Stimulated activated CD8-positive, alpha-beta memory T cell treated with anti-CD3 and anti-CD28 coated beads, Interleukin-2, amount 100 ng/mL, for 1 hour (primary cell): ENCODE measurements at regions not wholly inside any gene's neighbourhood (a gene's known extent, or its start where the extent isn't known, plus 50 kb on each side); places are given as distances from the start of the nearest gene placed in this dataset.
"Not testable (repeated sequence)": the region's sequence is repeated elsewhere in the genome, so short reads cannot be mapped to it uniquely, and the experiment has no call there.

ENCODE experiments used
- DNase-seq, 2 donors: peaks; one replicate each; pipeline ENCODE4 v3.0.0-alpha.2; 2020; ENCODE audit warnings: low read depth in 2 of 2

DNA sequence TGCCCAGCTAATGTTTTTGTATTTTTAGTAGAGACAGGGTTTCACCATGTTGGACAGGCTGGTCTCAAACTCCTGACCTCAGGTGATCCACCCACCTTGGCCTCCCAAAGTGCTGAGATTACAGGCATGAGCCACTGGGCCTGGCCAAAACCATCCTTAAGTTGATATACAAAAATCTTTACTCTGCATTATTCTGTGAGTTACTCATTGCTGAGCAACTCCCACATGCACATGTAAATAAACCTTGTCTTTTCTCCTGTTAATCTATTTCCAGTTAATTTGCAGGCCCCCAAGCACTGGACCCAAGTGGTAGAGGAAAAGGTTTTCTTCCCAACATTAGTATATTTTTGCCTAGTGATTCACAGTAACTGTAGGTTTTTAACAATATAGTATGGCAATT, 242.8 kb downstream of the KLF5 start:
- DNase-seq: not testable (repeated sequence)

DNA sequence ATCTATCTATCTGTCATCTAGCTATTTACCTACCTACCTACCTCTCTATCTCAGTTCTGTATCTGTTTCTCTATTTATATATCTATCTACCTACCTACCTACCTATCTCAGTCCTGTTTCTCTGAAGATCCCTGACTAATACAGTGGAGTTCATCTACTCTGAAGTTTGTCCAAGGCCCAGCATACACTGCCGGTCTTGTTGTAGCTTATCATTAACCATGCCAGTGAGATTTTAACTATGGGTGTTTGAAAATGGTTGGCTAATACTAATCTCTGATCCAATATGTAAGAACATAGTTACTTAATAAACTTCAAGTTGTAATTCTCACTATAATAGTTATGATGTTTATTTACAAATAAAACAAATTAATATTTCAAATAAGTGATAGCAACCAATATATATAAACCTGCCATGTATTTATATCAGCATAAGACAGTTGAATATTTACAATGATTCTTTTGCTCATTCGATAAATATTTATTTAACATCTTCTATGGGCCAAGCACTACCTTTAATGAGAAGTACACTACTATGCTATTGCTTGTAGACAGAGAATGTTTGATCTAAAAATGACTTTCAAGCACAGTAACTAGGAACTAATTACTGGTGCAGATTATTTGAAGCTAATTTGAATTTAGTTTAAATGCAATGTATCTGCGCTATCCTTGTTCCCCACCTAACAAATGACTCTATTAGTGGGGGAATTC, 242.1 kb downstream of the KLF5 start:
- DNase-seq: no peak

DNA sequence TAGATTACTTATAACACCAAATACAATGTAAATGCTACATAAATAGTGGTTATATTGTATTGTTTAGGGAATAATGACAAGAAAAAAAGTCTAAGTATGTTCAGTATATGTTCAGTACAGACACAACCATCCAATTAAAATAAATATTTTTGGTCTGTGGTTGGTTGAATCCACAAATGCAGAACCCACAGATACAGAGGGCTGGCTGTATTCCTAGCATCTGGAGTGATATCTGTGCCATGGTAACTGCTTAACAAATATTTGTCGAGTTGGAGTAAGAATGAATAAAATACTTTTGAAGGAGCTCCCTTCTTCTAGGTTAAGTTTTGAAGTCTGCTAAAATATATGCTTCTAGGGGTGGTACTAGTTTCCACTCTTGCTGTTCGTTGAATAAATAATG, 241.0 kb downstream of the KLF5 start:
- DNase-seq: no peak

DNA sequence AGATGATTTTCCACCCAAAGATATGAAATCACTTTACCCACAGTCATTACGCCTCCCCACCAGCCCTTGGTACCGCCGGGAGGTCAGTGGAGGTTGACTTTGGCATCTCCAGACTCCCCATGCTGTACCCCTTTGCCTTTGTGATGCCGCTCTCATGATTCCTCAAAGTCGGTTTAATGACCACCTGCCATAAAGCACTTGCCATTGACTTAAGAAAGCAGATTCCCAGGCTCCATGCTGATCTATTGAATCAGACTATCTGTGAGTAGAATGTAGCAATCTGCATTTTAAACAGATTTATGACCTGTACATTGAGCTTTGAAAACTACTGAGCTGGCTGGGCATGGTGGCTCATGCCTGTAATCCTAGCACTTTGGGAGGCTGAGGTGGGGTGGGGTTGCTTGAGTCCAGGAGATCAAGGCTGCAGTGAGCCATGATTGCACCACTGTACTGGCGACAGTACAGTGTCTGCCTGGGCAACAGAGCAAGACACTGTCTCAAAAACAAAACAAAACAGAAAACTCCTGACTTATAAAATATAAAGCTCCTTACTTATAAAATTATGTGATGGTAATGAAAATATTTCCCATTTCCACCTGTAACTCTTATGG, 235.2 kb downstream of the KLF5 start:
- DNase-seq: no peak

DNA sequence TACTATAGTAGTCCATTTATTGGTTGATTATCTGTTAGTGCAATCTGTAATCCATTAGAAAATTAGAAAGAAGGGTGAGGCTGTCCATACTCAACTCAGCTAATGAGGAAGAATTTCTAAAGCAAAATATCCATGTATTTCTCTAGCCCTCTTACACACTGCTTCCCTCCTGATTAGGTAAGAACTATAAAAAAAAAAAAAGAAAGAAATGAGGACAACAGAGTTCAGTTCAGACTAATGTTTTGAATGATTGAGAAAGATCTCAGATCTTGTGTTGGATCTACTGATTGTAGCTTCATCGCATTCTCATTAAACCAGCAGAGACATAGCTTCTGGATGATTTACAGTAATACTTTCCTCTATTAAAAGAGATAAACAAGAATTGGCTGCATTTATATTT, 233.3 kb downstream of the KLF5 start:
- no peak for DNase-seq

DNA sequence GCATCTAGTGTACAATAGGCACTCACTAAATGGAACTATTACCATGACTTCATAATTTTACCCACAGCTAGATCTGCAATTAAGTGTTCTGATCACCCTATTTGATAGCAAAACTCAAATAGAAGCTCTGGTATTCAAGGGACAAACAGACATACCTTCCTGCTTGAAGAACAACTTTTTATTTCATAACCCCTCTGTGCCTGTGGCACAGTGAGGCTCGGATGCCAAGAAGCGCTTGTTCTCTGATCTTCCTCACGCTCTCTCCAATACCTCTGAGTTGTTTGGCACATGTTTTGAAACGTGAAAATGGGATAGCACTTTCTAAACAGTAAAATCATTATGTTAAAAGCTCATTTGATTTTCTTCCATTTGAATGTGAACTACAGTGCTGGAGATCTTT, 232.0 kb downstream of the KLF5 start:
- DNase-seq: no peak

DNA sequence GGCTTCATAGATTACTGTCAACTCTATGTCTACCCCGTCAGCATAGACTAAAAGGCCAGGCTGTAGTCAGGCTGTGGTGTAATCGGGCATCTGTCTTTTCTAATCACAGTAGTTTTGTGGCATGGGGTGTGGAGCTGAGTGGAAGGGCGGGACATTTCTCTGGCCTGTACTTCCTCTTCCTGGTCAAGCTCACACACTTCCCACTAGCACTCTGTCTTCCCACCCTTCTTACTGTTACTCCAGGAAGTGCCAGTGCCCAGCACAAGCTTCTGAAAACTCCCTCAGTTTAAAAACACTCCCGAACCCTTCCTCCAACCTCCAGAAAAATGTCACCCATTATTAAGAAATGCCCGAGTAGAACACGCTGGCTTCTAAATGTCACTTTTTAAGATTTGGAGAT, 229.8 kb downstream of the KLF5 start:
- no peak for DNase-seq

DNA sequence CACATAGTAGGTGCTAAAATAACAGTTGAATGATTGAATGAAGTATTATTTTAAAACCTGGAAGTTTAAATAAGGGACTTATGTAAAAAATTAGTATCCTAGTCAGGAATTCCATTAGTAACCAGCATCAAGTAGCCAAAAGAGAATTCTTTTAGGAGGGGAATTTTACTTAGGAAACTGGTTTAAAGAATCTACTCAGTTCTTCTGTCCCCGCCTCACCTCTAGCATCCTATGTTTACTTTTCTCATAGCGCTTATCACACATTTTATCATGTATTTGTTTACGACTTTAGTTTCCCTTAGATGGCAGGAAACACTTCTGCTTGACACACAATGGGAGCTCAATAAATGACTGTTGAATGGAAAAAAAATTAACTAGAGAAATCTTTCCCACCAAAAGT, 229.0 kb downstream of the KLF5 start:
- no peak for DNase-seq

DNA sequence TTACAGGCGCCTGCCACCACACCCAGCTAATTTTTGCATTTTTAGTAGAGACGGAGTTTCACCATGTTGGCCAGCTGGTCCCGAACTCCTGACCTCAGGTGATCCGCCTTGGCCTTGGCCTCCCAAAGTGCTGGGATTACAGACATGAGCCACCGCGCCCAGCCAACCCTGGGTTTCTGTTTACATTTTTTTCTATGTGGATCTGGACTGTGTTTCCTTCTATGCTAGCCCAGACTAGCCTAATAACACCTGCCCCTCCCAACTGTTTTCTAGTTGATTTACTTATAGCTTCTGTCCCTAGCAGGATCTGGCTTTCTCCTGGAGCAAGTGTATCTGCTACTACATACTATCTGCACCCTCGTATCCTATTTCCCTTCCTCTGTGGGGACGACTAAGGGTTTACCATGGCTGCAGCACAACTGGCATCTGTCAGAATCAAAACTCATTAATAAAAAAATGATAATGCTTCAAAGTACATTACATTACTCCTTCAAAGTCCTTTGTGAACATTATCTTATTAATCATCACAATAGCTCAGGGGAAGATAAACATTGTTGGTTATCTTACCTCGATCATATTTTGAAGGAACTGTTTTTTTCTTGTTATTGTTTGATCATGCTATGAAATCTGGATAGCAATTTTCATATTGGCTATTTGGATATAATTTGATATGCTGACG, 228.3 kb downstream of the KLF5 start:
- no peak for DNase-seq

DNA sequence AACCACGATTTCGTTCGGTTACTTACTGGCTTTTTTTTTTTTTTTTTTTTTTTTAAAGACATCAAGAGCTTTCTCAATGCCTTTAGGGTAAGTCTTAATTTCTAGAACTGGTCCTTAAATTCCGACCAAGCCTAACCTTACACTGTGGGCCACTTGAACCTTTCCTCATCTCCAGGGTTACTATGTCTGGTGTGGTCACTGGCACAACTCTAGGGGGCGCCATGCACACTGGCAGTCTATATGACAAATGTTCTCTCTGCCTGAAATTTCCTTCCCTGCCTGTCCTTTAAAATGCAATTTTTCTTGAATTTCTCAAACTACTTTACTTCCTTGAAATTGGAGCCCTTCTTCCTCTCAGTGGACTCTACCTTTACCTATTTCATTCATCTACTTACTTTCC, 227.4 kb downstream of the KLF5 start:
- DNase-seq: no peak

DNA sequence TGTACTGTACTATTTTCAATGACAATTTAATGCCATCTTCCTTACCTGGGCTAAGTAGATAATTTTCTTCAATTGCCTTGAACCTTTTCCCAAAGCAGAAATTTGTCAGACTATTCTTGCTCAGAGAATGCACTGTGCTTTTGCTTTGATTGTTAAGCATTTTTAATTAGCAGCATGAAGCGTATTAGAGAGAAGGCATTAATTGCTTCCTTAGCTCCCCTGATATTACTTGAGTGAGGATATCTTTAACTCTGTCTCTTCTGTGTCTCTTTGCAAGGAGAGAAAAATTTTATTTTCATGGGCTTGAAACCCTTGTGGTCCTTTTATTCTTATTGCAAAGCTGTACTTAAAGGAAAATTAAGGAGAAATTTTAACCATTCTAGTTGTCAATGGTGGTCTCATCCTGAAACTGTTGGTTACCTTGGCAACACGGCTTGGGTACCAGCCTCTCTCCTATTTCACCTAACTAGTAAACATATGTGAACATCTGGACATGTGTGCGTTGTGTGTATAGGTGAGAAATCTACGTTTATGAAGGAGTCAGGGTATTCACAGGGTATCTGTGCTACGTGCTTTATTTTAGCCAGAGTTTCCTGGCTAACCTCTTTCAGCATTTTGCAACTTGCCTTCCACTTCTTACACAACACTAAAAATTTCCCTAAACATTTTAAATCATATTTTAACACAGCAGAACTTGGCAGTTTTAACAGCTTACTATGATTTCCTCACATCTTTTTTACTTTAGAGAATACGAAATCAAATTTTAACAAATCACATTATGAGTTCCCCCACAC, 225.5 kb downstream of the KLF5 start:
- DNase-seq: no peak

DNA sequence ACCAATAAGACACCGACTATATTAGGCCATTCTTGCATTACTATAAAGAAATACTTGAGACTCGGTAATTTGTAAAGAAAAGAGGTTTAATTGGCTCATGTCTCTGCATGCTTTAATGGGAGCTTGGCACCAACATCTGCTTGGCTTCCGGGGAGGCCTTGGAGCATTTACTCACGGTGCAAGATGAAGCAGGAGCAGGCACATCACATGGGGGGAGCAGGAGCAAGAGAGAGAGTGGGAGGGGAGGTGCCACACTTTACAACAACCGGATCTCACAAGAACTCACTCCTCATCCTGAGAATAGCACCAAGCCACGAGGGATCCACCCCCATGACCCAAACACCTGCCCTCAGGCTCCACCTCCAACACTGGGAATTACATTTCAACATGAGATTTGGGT, 224.8 kb downstream of the KLF5 start:
- no peak for DNase-seq

DNA sequence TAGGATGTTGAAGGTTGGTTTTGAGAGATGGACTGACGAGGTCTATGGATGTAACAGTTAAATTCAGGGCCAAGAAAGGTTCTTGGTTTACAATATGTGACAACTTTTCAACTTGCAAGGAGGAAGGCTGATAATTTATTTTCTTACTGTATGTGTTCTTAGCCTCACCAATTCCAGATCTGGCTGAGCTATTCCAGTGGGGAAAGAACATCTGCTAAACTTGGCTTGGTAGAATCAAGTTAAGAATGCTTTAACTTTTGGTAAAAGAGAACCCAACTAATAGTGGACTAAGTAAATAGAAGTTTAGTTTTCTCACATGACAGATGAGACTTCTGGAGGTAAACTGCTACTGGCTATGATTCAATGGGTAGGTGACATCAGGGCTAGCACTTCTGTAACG, 222.9 kb downstream of the KLF5 start:
- DNase-seq: no peak

DNA sequence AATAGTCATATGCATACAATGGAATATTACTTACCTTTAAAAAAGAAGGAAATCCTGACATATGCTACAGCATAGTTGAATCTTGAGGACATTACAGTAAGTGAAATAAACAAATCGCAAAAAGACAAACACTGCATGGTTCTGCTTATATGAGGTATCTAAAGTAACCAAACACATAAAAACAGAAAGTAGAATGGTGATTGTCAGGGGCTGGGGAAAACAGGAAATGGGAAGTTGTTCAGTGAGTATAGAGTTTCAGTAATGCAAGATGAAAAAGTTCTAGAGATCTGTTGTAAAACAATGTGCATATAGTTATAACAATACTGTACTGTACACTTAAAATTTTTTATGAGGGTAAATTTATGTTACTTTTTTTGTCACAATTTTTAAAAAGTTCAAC, 219.4 kb downstream of the KLF5 start:
- no peak for DNase-seq

DNA sequence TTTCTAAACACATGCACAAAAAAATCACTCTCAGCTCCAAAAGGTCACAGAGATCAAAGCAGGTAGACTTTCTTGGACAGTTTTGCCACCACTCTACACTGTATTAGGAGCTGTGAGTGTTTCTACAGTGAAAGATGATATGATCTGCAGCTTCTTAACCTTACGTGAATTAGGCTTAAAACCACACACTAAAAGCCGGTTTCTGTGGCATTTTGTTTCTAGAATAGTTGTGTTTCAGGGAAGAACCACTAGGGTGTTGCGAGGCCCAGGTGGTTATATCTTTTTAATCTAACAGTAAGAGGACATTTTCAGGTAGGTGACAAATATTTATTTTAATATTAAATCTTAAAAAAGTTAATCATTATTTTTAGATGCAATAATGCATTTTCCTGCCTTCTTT, 216.4 kb downstream of the KLF5 start:
- no peak for DNase-seq

DNA sequence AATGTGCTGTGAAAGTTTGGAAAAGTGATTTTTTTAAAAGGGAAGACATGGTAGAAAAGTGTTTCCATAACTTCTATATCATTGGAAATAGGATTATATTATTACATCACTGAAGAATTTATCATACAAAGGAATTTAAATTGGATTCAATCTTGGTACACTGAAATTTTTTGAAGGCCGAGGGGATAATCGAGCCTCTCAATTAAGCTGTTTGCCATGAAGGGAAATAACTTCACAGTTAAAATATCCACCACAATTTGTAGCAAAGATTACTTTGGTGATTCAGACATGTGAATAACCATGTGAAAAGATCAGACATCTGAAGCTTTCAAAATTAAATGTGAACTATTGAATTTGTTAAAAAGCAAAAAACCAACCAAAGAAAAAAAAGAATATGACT, 215.3 kb downstream of the KLF5 start:
- DNase-seq: no peak

DNA sequence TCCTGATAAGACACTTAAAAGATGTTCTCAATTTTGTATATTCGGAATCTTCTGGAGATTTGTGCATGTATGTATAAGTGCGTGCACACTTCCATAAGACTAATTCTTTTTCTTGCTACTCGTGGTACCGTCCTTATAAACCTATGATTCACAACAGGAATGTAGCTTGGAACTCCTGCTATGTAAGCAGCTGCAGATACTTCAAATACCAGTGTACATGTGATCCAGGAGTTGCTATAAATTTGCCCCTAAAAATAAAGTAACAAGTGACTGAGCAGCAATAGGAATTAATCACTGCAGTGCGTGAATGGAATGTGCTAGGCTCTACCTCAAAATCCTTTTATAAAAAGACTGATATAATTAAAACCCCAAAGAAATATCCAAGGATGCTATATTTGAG, 214.9 kb downstream of the KLF5 start:
- DNase-seq: no peak

DNA sequence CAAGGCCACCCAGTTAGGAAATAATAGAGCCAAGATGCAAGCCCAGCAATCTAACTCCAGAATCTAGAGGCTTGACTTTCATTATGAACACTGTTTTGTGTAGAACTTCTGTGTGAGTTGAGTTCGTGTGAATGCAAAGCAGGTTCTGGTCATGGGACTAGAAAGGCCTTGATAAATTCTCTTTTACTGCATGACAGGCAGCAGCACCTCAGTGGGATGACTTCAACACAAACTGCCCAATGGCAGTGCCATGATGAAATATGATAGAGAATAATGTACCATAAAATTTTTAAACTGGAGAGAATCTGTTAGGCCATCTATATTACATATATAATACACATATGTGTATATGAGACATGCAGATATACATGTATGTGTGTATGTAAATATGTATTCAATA, 214.5 kb downstream of the KLF5 start:
- DNase-seq: no peak

DNA sequence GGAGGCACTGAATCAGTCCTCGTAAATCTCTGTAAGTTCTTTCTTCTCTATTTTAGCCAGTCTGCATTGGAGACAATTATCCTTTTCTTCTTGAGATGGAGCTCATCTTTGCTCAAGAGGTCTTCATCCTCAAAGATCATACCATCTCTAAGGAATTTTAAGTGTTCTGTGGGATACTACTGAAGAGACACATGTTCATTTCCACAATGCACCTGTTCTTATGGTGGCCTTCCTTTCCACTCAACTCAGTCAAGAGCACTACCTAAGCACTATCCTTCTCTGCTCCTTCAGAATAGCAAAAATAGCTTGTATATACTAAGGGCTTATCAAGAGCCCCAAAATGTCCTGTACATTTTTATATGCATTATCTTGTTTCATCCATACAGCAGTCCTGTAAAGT, 214.0 kb downstream of the KLF5 start:
- DNase-seq: no peak

DNA sequence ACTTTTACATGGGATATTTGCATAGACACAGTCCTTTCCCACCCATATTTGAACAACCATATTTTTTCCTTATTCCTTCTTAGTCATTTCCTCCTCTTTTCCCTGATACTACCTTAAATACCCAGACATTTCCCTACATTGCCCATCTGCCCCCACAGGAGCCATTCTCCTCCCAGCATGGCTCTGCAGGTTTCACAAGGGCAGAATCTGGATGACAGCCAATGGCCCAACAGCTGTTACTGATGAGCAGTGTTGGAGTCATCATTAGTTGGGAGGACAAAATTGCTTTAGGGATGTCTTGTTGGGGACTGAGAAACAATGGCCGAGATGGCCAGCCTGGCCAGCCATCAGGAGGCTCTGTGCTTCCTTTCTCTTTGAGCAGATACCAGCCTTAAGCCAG, 209.5 kb downstream of the KLF5 start:
- DNase-seq: no peak

DNA sequence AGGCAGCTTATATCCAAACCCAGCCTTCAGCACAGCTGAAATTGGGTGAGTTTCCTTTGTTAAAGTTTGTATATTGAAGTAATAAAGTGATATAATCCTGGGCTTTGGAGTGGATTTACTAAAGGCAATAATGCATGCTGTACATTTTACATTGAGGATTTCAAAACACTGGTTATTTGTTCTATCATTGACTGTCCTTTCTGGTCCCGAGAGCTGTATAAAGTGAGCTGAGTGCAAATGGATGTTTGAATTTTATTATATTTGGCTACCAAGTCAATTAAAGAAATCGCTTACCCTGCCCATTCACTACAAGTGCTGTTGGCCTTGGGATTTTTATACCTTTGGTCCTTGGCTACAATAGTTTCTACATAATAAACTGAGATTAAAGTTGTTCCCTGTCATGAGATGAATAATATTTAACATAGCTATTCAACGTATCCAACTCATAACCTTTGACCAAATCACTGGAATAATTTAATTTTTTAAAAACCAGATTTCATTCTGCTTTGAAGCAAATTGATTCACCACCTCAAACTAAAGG, 207.9 kb downstream of the KLF5 start:
- no peak for DNase-seq

DNA sequence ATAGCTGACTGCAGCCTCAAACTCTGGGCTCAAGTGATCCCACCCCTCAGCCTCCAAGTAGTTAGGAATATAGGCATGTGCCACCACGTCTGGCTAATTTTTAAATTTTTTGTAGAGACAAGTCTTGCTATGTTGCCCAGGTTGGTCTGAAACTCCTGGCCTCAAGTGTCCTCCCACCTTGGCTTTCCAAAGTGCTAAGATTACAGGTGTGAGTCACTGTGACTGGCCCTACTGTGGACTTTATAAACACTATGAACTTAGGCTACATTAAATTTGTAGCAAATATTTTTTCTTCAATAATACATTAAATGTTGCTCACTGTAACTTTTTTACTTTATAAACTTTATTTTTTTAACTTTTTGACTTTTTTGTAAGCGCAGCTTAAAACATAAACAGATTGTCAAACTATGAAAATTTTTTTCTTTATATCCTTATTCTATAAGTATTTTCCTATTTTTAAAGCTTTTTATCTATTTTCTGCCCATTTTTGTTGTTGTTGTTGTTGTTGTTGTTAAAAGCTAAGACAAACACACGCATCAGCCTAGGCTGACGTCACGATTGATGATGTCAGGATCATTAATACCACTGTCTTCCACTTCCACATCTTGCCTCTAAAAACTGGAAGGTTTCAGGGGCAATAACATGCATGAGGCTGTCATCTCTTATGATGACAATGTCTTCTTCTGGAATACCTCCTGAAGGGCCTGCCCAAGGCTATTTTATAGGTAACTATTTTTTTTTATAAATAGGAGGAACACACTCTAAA, 204.2 kb downstream of the KLF5 start:
- no peak for DNase-seq
